ENCODE measurements at regions not wholly inside any gene's neighbourhood (a gene's known extent, or its start where the extent isn't known, plus 50 kb on each side); places are given as distances from the start of the nearest gene placed in this dataset.

DNA sequence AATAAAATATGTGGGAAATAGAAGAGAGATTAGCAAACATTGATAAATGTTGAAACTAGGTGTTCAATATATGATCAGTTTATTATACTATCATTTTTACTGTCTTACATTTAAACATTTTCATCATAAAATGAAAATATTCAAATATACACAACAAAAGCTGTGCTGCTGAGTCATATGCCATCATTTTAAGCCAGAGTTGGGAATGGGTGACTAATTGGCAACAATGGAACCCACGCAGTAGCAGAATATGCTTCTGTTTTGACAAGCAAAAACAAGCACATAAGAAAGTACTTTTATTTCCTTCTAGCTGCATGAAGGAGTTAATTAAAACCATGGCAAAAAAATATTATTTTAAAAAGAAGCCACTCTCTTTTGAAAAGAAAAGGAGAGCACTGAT lies 340.0 kb upstream of the EDIL3 start:
- intact Hi-C loops (cut with micrococcal nuclease) = no loop called here
- H3K4me1 ChIP-seq (ENCODE audit: control insufficient read depth in 1 of 2, insufficient read depth in 2 of 2, low read length in 2 of 2) = no peaks in the 10 kb centered on the region
- no peak overlapping the region for H2AFZ ChIP-seq (ENCODE audit: low read depth, low read length, poor library complexity, severe bottlenecking)
- no peak overlapping the region for H3K4me2 ChIP-seq (ENCODE audit: low read length)
- H3K9me3 ChIP-seq (ENCODE audit: control insufficient read depth in 1 of 2, insufficient read depth in 1 of 2, low read depth in 1 of 2, low read length in 2 of 2) = no peaks in the 10 kb centered on the region
- ChIA-PET CTCF (no interaction called here), POLR2A (no interaction called here), RAD21 (ENCODE audit: low non-redundant PET in 1 of 2, low total read pairs in 2 of 2, uncharacterized antibody in 2 of 2, unreplicated experiment in 2 of 2) (no interaction called here)
- no peaks in the 10 kb centered on the region for H3K9me2 ChIP-seq (ENCODE audit: insufficient read depth)
- no peak overlapping the region for H3K4me3 ChIP-seq (replicated peaks in 1 of 2; ENCODE audit: low read depth in 1 of 2, low read length in 2 of 2)
- no peak for DNase-seq (ENCODE audit: low read depth, low spot score)
- H3K27ac ChIP-seq (ENCODE audit: low read depth, low read length) = no peak overlapping the region
- ATAC-seq = no peak
- no peaks in the 10 kb centered on the region; the same call in 1 of the 2 replicates for H4K20me1 ChIP-seq (ENCODE audit: insufficient read depth)
- no peaks in the 10 kb centered on the region for H3K79me2 ChIP-seq (ENCODE audit: insufficient read depth, low read length)
- no peak overlapping the region for H3K9ac ChIP-seq (ENCODE audit: low read length)
- TF ChIP-seq, protein P1, sequence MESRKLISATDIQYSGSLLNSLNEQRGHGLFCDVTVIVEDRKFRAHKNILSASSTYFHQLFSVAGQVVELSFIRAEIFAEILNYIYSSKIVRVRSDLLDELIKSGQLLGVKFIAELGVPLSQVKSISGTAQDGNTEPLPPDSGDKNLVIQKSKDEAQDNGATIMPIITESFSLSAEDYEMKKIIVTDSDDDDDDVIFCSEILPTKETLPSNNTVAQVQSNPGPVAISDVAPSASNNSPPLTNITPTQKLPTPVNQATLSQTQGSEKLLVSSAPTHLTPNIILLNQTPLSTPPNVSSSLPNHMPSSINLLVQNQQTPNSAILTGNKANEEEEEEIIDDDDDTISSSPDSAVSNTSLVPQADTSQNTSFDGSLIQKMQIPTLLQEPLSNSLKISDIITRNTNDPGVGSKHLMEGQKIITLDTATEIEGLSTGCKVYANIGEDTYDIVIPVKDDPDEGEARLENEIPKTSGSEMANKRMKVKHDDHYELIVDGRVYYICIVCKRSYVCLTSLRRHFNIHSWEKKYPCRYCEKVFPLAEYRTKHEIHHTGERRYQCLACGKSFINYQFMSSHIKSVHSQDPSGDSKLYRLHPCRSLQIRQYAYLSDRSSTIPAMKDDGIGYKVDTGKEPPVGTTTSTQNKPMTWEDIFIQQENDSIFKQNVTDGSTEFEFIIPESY (IDR thresholded peaks at IDR 0.05; ENCODE audit: extremely low read depth, insufficient replicate concordance, low read length) = no peak
- TF ChIP-seq EZH2phosphoT487 (IDR thresholded peaks at IDR 0.05; ENCODE audit: borderline replicate concordance) (no peak), SP1 (IDR thresholded peaks at IDR 0.05; ENCODE audit: low read depth) (no peak), TCF7L2 (IDR thresholded peaks at IDR 0.05; ENCODE audit: borderline replicate concordance, extremely low read depth, insufficient read depth, insufficient read length) (no peak), SIN3A (IDR thresholded peaks at IDR 0.05; ENCODE audit: low read depth) (no peak)
- TF ChIP-seq, protein P2, sequence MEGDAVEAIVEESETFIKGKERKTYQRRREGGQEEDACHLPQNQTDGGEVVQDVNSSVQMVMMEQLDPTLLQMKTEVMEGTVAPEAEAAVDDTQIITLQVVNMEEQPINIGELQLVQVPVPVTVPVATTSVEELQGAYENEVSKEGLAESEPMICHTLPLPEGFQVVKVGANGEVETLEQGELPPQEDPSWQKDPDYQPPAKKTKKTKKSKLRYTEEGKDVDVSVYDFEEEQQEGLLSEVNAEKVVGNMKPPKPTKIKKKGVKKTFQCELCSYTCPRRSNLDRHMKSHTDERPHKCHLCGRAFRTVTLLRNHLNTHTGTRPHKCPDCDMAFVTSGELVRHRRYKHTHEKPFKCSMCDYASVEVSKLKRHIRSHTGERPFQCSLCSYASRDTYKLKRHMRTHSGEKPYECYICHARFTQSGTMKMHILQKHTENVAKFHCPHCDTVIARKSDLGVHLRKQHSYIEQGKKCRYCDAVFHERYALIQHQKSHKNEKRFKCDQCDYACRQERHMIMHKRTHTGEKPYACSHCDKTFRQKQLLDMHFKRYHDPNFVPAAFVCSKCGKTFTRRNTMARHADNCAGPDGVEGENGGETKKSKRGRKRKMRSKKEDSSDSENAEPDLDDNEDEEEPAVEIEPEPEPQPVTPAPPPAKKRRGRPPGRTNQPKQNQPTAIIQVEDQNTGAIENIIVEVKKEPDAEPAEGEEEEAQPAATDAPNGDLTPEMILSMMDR (IDR thresholded peaks at IDR 0.05 in 2 of 3, conservative IDR thresholded peaks at IDR 0.05 in 1 of 3; ENCODE audit: borderline replicate concordance in 1 of 3, insufficient read depth in 1 of 3, low read depth in 2 of 3, low read length in 2 of 3) = no peak
- TF ChIP-seq, protein P3, sequence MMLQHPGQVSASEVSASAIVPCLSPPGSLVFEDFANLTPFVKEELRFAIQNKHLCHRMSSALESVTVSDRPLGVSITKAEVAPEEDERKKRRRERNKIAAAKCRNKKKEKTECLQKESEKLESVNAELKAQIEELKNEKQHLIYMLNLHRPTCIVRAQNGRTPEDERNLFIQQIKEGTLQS (IDR thresholded peaks at IDR 0.05) = no peak
- H3K36me3 ChIP-seq (ENCODE audit: control insufficient read depth in 1 of 2, insufficient read depth in 2 of 2, low read length in 2 of 2) = no peaks in the 10 kb centered on the region
- H3K27me3 ChIP-seq (ENCODE audit: insufficient read depth, low read length) = no peaks in the 10 kb centered on the region
- no TSS peak for BruUV-seq (replicated peaks)

Measured in HCT116 (cell line).